Ishikawa (cell line): ENCODE measurements at regions not wholly inside any gene's neighbourhood (a gene's known extent, or its start where the extent isn't known, plus 50 kb on each side); places are given as distances from the start of the nearest gene placed in this dataset.

Experiments
- EP300 ChIP-seq: IDR thresholded peaks from 2 replicates; pipeline ENCODE4 v1.6.1; 2012; ENCODE audit warnings: borderline replicate concordance
- RAD21 ChIP-seq: IDR thresholded peaks from 2 replicates; pipeline ENCODE4 v1.6.1; 2012; ENCODE audit warnings: low read depth
- REST ChIP-seq: IDR thresholded peaks from 2 replicates; pipeline ENCODE4 v1.6.1; 2012; ENCODE audit warnings: low read depth, mild to moderate bottlenecking

- TF ChIP-seq REST (no peak), RAD21 (no peak), EP300 (no peak)
These were observed 404.2 kb upstream of the RARB start for GRCh38 chr3:25023876-25024275.
